ENCODE measurements at regions not wholly inside any gene's neighbourhood (a gene's known extent, or its start where the extent isn't known, plus 50 kb on each side); places are given as distances from the start of the nearest gene placed in this dataset.

GRCh38 chr10:76649254-76649653 is 988.4 kb downstream of the KCNMA1 start:
- DNase-seq (ENCODE audit: low spot score) (no peak), ATAC-seq (peak; percentile 85)
- Mint-ChIP-seq H3K27ac (no peak overlapping the region), H3K9me3 (no peaks in the 10 kb centered on the region; the same call in 1 of the 2 replicates), H3K4me3 (no peak overlapping the region), H3K36me3 (no peaks in the 10 kb centered on the region), H3K27me3 (ENCODE audit: low read depth) (no peaks in the 10 kb centered on the region; the same call in 1 of the 2 replicates), H3K4me1 (peaks cover 14% of the 10 kb centered on the region)
- TF ChIP-seq MXD4 (CRISPR knock-in tag; IDR thresholded peaks at IDR 0.05; ENCODE audit: borderline replicate concordance): no peak
- no peak for TF ChIP-seq SOX15 (CRISPR knock-in tag; IDR thresholded peaks at IDR 0.05)
- TF ChIP-seq FOXP1 (CRISPR knock-in tag; IDR thresholded peaks at IDR 0.05; ENCODE audit: borderline replicate concordance): no peak
- no peak for TF ChIP-seq ZMAT4 (CRISPR knock-in tag; IDR thresholded peaks at IDR 0.05)
- TF ChIP-seq TCF7 (CRISPR knock-in tag; IDR thresholded peaks at IDR 0.05; ENCODE audit: low read depth): no peak
- TF ChIP-seq ATF3 (CRISPR knock-in tag; conservative IDR thresholded peaks at IDR 0.05): no peak
- TF ChIP-seq ZBTB43 (CRISPR knock-in tag; IDR thresholded peaks at IDR 0.05): no peak
- TF ChIP-seq ZNF219 (CRISPR knock-in tag; IDR thresholded peaks at IDR 0.05; ENCODE audit: borderline replicate concordance): no peak
- TF ChIP-seq FOXP4 (CRISPR knock-in tag; IDR thresholded peaks at IDR 0.05): no peak
- no peak for TF ChIP-seq CDX4 (CRISPR knock-in tag; IDR thresholded peaks at IDR 0.05; ENCODE audit: borderline replicate concordance)
- no peak for TF ChIP-seq ZSCAN18 (CRISPR knock-in tag; IDR thresholded peaks at IDR 0.05)
- TF ChIP-seq CTCF (IDR thresholded peaks at IDR 0.05): no peak
- no peak for TF ChIP-seq ERG (CRISPR knock-in tag; IDR thresholded peaks at IDR 0.05)
- no peak for TF ChIP-seq ZNF425 (CRISPR knock-in tag; conservative IDR thresholded peaks at IDR 0.05)
- no peak for TF ChIP-seq CREB1 (CRISPR knock-in tag; IDR thresholded peaks at IDR 0.05)
- TF ChIP-seq GRHL2 (CRISPR knock-in tag; IDR thresholded peaks at IDR 0.05; ENCODE audit: insufficient replicate concordance, severe bottlenecking): no peak
- no peak for TF ChIP-seq ZNF416 (CRISPR knock-in tag; IDR thresholded peaks at IDR 0.05)
- ChIA-PET POLR2A (no interaction called here), CTCF (no interaction called here)

All from WTC11 (cell line).